Uterus (tissue), 3 donors: ENCODE measurements at regions not wholly inside any gene's neighbourhood (a gene's known extent, or its start where the extent isn't known, plus 50 kb on each side); places are given as distances from the start of the nearest gene placed in this dataset.

ENCODE experiments used
- DNase-seq, 2 donors: peaks; one replicate each; pipeline ENCODE4 v3.0.0-alpha.2; 2019 to 2020
- H3K27ac ChIP-seq, 2 donors: fragments of 200-600 bp; sonication (generic); 1 replicate in 1 of 2; 2 replicates in 1 of 2; pipeline ENCODE4 v1.5.1; 2016 to 2018
- H3K27me3 ChIP-seq, 2 donors: fragments of 200-600 bp; sonication (generic); one replicate each; pipeline ENCODE4 v1.5.1; 2018 to 2019; ENCODE audit warnings: control low read depth in 1 of 2
- H3K36me3 ChIP-seq, 2 donors: fragments of 200-600 bp; sonication (generic); one replicate each; pipeline ENCODE4 v1.5.1; 2019; ENCODE audit warnings: control low read depth in 1 of 2
- H3K4me1 ChIP-seq, 2 donors: fragments of 200-600 bp; sonication (generic); one replicate each; pipeline ENCODE4 v1.5.1; 2018 to 2019; ENCODE audit warnings: control low read depth in 1 of 2
- H3K4me3 ChIP-seq, 2 donors: fragments of 200-600 bp; sonication (generic); 1 replicate in 1 of 2; 2 replicates in 1 of 2; pipeline ENCODE4 v1.5.1; 2018 to 2019; ENCODE audit warnings: mild to moderate bottlenecking in 1 of 2
- H3K9me3 ChIP-seq, 2 donors: fragments of 200-600 bp; sonication (generic); one replicate each; pipeline ENCODE4 v1.5.1; 2019; ENCODE audit warnings: control low read depth in 1 of 2
- POLR2A ChIP-seq, 2 donors: fragments of 450-650 bp; IDR thresholded peaks; one replicate each; pipeline ENCODE4 v1.6.1; 2016; ENCODE audit warnings: antibody characterized with exemption in 2 of 2, mild to moderate bottlenecking in 1 of 2, moderate library complexity in 1 of 2
- intact Hi-C: fragments of 100-400 bp; cut with DNase I; formaldehyde crosslinking; loops from one replicate; pipeline ENCODE4 v1.15.1; 2023; ENCODE audit warnings: low total_unique reads
- TF ChIP-seq, protein P1 (sequence below), 4 experiments: fragments of 200-600 bp in 2 of 4; fragments of 450-650 bp in 2 of 4; sonication (generic) in 2 of 4; IDR thresholded peaks; one replicate each; pipeline ENCODE4 v1.5.1; 2016 to 2019; ENCODE audit warnings: antibody characterized with exemption in 4 of 4, mild to moderate bottlenecking in 2 of 4, moderate library complexity in 1 of 4
- donor health status: DM: yes; HTN: yes; CAD: no.

DNA sequence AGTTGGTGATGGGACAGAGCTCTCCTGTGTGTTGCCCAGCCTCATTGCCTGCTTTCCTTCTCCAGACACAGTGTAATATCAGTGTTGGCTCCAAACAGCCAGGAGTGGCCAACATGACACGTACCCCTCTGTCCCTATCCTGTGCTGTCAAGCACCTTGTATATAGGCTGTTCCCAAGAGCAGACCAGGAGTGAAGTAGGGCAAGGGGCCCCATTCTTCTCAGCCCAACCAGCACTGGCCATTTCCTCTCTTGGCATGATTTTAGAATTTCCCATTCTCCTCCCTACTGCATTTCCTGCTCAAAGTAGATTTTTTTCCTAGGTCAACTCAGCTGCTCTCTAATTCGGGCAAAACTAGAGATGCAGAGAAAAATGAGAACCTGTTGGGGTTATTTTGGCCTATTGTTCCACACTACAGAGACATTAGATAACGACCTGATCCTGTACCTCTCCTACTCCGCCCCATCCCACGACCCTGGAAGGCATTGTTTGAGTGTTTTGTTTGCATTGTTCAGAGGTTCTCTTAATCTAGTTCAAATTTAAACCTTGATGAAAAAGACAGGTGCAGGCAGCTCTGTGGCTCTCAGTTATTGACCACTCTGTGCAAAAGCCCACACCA is 95.6 kb downstream of the RASSF10 start:
- Histone ChIP-seq H3K4me3 (no peak overlapping the region), H3K36me3 (no peaks in the 10 kb centered on the region), H3K4me1 (no peaks in the 10 kb centered on the region), H3K27me3 (no peaks in the 10 kb centered on the region), H3K9me3 (no peaks in the 10 kb centered on the region), H3K27ac (no peak overlapping the region)
- intact Hi-C loops, result no loop called here
- no peak for DNase-seq
- TF ChIP-seq, protein P1, sequence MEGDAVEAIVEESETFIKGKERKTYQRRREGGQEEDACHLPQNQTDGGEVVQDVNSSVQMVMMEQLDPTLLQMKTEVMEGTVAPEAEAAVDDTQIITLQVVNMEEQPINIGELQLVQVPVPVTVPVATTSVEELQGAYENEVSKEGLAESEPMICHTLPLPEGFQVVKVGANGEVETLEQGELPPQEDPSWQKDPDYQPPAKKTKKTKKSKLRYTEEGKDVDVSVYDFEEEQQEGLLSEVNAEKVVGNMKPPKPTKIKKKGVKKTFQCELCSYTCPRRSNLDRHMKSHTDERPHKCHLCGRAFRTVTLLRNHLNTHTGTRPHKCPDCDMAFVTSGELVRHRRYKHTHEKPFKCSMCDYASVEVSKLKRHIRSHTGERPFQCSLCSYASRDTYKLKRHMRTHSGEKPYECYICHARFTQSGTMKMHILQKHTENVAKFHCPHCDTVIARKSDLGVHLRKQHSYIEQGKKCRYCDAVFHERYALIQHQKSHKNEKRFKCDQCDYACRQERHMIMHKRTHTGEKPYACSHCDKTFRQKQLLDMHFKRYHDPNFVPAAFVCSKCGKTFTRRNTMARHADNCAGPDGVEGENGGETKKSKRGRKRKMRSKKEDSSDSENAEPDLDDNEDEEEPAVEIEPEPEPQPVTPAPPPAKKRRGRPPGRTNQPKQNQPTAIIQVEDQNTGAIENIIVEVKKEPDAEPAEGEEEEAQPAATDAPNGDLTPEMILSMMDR (IDR thresholded peaks at IDR 0.05), result no peak
- TF ChIP-seq POLR2A (IDR thresholded peaks at IDR 0.05), result no peak

DNA sequence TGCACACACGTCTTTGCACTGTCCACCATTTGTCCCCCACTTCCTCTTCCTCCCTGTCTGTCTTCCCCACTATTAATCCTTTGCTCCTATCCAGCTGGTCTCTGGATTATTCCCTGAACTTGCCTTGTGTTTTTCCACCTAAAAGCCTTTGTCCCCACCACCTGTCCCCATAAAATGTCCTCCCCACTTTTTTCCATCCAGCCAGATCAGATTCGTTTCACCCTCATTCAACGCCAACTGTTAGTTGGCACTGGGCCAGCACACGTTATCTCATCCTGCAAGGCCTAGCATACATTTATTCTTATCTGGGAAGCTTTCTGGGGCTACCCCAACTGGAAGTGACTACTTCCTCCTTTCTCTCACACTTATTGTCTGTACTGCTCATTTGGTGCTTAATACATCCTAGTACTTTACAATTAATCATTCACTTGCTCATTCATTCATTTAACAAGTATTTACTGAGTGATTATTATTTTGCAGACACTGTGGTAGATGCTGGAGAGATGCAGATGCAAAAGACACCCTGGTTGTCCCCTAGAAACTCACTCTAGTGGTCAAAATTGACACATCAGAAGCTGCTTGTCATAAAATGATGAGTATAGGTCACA is 96.2 kb downstream of the RASSF10 start:
- Histone ChIP-seq H3K9me3 (no peaks in the 10 kb centered on the region), H3K36me3 (no peaks in the 10 kb centered on the region), H3K27ac (no peak overlapping the region), H3K27me3 (no peaks in the 10 kb centered on the region), H3K4me3 (no peak overlapping the region), H3K4me1 (no peaks in the 10 kb centered on the region)
- intact Hi-C loops, result no loop called here
- peak in 1 of 2 donors; percentile 23 for DNase-seq
- TF ChIP-seq POLR2A (IDR thresholded peaks at IDR 0.05), result no peak
- TF ChIP-seq, protein P1 (IDR thresholded peaks at IDR 0.05), result no peak

DNA sequence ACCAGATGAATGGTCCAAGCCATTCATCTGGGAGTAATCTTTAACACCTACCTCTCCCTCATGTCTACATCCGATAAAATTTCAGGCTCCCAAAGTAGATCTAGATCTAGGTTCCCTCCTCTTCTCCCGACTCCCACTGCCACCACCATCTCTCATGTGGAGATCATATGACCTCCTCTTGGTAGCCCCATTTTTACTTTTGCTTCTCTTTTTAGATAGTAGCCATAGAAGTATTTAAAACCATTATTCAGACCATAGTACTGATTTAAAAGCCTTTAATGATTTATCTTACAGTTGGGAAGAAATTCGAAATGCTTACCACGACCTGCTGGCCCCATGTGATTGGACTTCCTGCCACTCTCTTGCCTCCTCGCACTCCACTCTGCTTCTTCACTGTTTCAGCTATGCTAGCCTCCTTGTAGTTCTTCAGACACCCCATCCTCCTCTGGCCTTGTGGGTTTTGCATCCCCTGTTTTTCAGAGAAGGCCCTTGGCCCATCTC is 98.5 kb downstream of the RASSF10 start:
- Histone ChIP-seq H3K4me1 (no peaks in the 10 kb centered on the region), H3K4me3 (no peak overlapping the region), H3K27me3 (no peaks in the 10 kb centered on the region), H3K36me3 (no peaks in the 10 kb centered on the region), H3K27ac (no peak overlapping the region), H3K9me3 (no peaks in the 10 kb centered on the region)
- DNase-seq, result no peak
- TF ChIP-seq, protein P1 (IDR thresholded peaks at IDR 0.05), result no peak
- TF ChIP-seq POLR2A (IDR thresholded peaks at IDR 0.05), result no peak
- intact Hi-C loops, result no loop called here

DNA sequence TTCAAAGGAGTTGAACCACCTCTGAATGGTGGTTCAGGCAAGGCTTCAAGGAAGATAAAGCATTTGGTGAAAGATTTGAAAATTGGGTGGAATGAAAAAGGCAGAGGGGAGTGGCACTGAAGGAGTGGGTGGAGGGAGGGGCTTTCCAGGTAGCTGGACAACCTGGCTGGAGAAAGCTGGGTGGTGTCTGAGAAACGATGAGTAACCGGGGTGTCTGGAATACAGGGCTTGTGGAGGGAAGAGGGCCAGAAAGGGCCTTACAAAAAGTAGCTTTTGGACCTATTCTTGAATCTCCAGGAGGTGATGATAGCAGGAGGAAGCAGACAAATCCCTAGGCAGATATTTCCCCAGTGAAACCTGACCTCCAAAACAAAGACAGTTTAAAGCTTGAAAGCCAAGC is 99.3 kb downstream of the RASSF10 start:
- no peak for TF ChIP-seq POLR2A (IDR thresholded peaks at IDR 0.05)
- intact Hi-C loops, result no loop called here
- Histone ChIP-seq H3K27me3 (no peaks in the 10 kb centered on the region), H3K9me3 (no peaks in the 10 kb centered on the region), H3K4me3 (no peak overlapping the region), H3K27ac (no peak overlapping the region), H3K36me3 (no peaks in the 10 kb centered on the region), H3K4me1 (no peaks in the 10 kb centered on the region)
- no peak for DNase-seq

DNA sequence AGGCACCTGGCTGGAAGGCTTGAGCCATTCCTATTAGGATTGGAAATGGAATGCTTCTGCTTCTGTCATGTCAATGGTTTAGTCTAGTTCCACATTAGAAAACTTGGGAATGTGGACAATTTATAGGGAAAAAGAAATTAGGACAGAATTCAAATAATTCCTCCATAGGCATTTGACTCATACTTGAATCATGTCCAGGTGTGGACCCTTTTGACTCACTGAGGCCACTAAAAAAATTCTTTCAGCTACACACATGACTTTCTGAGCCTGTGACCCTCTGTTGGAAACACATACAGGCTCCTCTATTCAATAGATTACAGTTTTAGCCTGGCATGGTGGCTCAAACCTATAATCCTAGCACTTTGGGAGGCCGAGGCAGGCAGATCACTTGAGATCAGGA is 100.5 kb downstream of the RASSF10 start:
- Histone ChIP-seq H3K9me3 (no peaks in the 10 kb centered on the region), H3K4me3 (no peak overlapping the region), H3K27ac (no peak overlapping the region), H3K4me1 (no peaks in the 10 kb centered on the region), H3K27me3 (no peaks in the 10 kb centered on the region), H3K36me3 (no peaks in the 10 kb centered on the region)
- intact Hi-C loops, result no loop called here
- no peak for DNase-seq
- no peak for TF ChIP-seq POLR2A (IDR thresholded peaks at IDR 0.05)
- TF ChIP-seq, protein P1 (IDR thresholded peaks at IDR 0.05), result no peak
